IMR-90 (cell line): ENCODE measurements at regions not wholly inside any gene's neighbourhood (a gene's known extent, or its start where the extent isn't known, plus 50 kb on each side); places are given as distances from the start of the nearest gene placed in this dataset.
"Not testable (repeated sequence)": the region's sequence is repeated elsewhere in the genome, so short reads cannot be mapped to it uniquely, and the experiment has no call there.

Experiments
- ATAC-seq: fragments of 200-7000 bp; cut with Tn5 transposase; 2 replicates; pipeline ENCODE4 v1.9.1; 2020; ENCODE audit warnings: low read depth, mild to moderate bottlenecking, moderate library complexity
- BruUV-seq: library from RNA; stranded (reverse); fragments of 400-500 nt; replicated peaks from 2 replicates; lab custom pipeline; 2021; lab: Mats Ljungman, UMichigan
- CTCF ChIA-PET: fragments of 300-600 bp; formaldehyde crosslinking; extraction: SDS; loops from one replicate; lab custom pipeline; 2021; ENCODE audit warnings: antibody characterized with exemption; lab: Yijun Ruan, JAX
- POLR2A ChIA-PET: fragments of 300-600 bp; sonication (Branson Sonifier 250); formaldehyde crosslinking; loops from one replicate; lab custom pipeline; 2022; ENCODE audit warnings: antibody characterized with exemption; ENCODE audit not compliant: unreplicated experiment; lab: Charles Lee
- DNase-seq: peaks from one replicate; pipeline ENCODE4 v3.0.0; 2013
- H2AFZ ChIP-seq: replicated peaks from 2 replicates; pipeline ENCODE3; 2013; ENCODE audit warnings: low read length, mild to moderate bottlenecking; ENCODE audit not compliant: poor library complexity
- H2AK5ac ChIP-seq: 2 replicates; pipeline ENCODE4 v1.6.1; 2013; ENCODE audit warnings: low read depth, low read length, inconsistent platforms
- H2AK9ac ChIP-seq: replicated peaks from 2 replicates; pipeline ENCODE3; 2013; ENCODE audit warnings: mild to moderate bottlenecking, low read depth, low read length, moderate library complexity; ENCODE audit not compliant: poor library complexity
- H2BK120ac ChIP-seq: 2 replicates; pipeline ENCODE4 v1.6.1; 2013; ENCODE audit warnings: low read depth, low read length, inconsistent platforms
- H2BK15ac ChIP-seq: 3 replicates; pipeline ENCODE4 v1.6.1; 2013; ENCODE audit warnings: low read depth, low read length, inconsistent platforms
- H2BK20ac ChIP-seq: 2 replicates; pipeline ENCODE4 v1.6.1; 2013; ENCODE audit warnings: low read depth, mild to moderate bottlenecking, inconsistent platforms, low read length, moderate library complexity
- H2BK5ac ChIP-seq: 2 replicates; pipeline ENCODE4 v1.6.1; 2013; ENCODE audit warnings: mild to moderate bottlenecking, low read depth, low read length, inconsistent platforms; ENCODE audit not compliant: poor library complexity, severe bottlenecking
- H3K14ac ChIP-seq: replicated peaks from 2 replicates; pipeline ENCODE4 v1.6.1; 2013; ENCODE audit warnings: low read depth, low read length, inconsistent platforms
- H3K18ac ChIP-seq: 2 replicates; pipeline ENCODE4 v1.6.1; 2013; ENCODE audit warnings: low read depth, low read length, control low read depth
- H3K23ac ChIP-seq: 2 replicates; pipeline ENCODE4 v1.6.1; 2013; ENCODE audit warnings: low read depth, low read length, inconsistent platforms
- H3K27ac ChIP-seq: 2 replicates; pipeline ENCODE4 v1.5.1; 2013; ENCODE audit warnings: mild to moderate bottlenecking, control low read depth, low read length; ENCODE audit not compliant: insufficient read depth
- H3K27me3 ChIP-seq: 2 replicates; pipeline ENCODE4 v1.6.1; 2013; ENCODE audit warnings: low read length; ENCODE audit not compliant: control insufficient read depth, insufficient read depth
- H3K36me3 ChIP-seq: 2 replicates; pipeline ENCODE4 v1.6.1; 2013; ENCODE audit warnings: low read length, mixed read lengths; ENCODE audit not compliant: control insufficient read depth, insufficient read depth
- H3K4ac ChIP-seq: 2 replicates; pipeline ENCODE4 v1.6.1; 2013; ENCODE audit warnings: low read depth, low read length, inconsistent platforms
- H3K4me1 ChIP-seq: 2 replicates; pipeline ENCODE4 v1.6.1; 2013; ENCODE audit warnings: low read length, mixed read lengths; ENCODE audit not compliant: control insufficient read depth, insufficient read depth
- H3K4me2 ChIP-seq: 2 replicates; pipeline ENCODE4 v1.6.1; 2013; ENCODE audit warnings: low read depth, mild to moderate bottlenecking, control low read depth, low read length, moderate library complexity
- H3K4me3 ChIP-seq: 2 replicates; pipeline ENCODE4 v1.5.1; 2013; ENCODE audit warnings: low read depth, mild to moderate bottlenecking, control low read depth, low read length, moderate library complexity; ENCODE audit not compliant: insufficient read depth
- H3K56ac ChIP-seq: 2 replicates; pipeline ENCODE4 v1.6.1; 2013; ENCODE audit warnings: low read length, inconsistent platforms; ENCODE audit not compliant: insufficient read depth; ENCODE audit errors: extremely low read depth
- H3K79me1 ChIP-seq, 2 experiments: 2 replicates each; pipeline ENCODE4 v1.6.1; 2013; ENCODE audit warnings: low read length in 2 of 2, inconsistent platforms in 1 of 2, low read depth in 1 of 2
- H3K9ac ChIP-seq: 2 replicates; pipeline ENCODE4 v1.6.1; 2013; ENCODE audit warnings: low read depth, low read length, control low read depth
- H3K9me1 ChIP-seq: 2 replicates; pipeline ENCODE4 v1.6.1; 2013; ENCODE audit warnings: low read length, inconsistent platforms; ENCODE audit not compliant: insufficient read depth
- H3K9me3 ChIP-seq: 2 replicates; pipeline ENCODE4 v1.6.1; 2013; ENCODE audit warnings: low read length; ENCODE audit not compliant: control insufficient read depth, insufficient read depth
- H4K20me1 ChIP-seq: 2 replicates; pipeline ENCODE4 v1.6.1; 2013; ENCODE audit warnings: low read length, inconsistent platforms; ENCODE audit not compliant: insufficient read depth
- H4K5ac ChIP-seq: 2 replicates; pipeline ENCODE4 v1.6.1; 2013; ENCODE audit warnings: mild to moderate bottlenecking, low read depth, low read length, control low read depth
- H4K8ac ChIP-seq, 2 experiments: 2 replicates each; pipeline ENCODE4 v1.6.1; 2013; ENCODE audit warnings: low read depth in 2 of 2, low read length in 2 of 2, control low read depth in 1 of 2, inconsistent platforms in 1 of 2
- H4K91ac ChIP-seq: 2 replicates; pipeline ENCODE4 v1.6.1; 2013; ENCODE audit warnings: low read depth, low read length, inconsistent platforms; ENCODE audit not compliant: insufficient read depth
- WGBS, 2 experiments: methylation state at CpG; one replicate each; pipeline versions ENCODE4 v1.1.5 to v1.1.7; 2013; ENCODE audit warnings: missing lambda C conversion rate in 2 of 2; ENCODE audit not compliant: insufficient read length in 1 of 2; ENCODE audit errors: extremely low coverage in 2 of 2; 5-methylcytosine and 5-hydroxymethylcytosine counted together
- dilution Hi-C: fragments of 300-500 bp; cut with HindIII; formaldehyde crosslinking; loops from one replicate; pipeline ENCODE4 v1.14.3; 2018; ENCODE audit warnings: low sequenced_read_pairs; ENCODE audit not compliant: unreplicated experiment
- in situ Hi-C: fragments of 300-500 bp; cut with MboI; formaldehyde crosslinking; loops from 3 replicates; pipeline ENCODE4 v1.14.3; 2019; ENCODE audit warnings: low sequenced_read_pairs, inconsistent platforms, mixed read lengths
- intact Hi-C: fragments of 100-400 bp; cut with micrococcal nuclease; formaldehyde crosslinking; loops from 2 replicates; pipeline ENCODE4 v1.10.0; 2022

GRCh38 chr11:116043059-116043458 lies 538.8 kb upstream of the CADM1 start:
- H2AK5ac ChIP-seq, H3K4me1 ChIP-seq, DNase-seq, H2AFZ ChIP-seq, H2BK120ac ChIP-seq, in situ Hi-C loops, H3K4me3 ChIP-seq, dilution Hi-C loops, H2AK9ac ChIP-seq, CTCF ChIA-PET, H3K36me3 ChIP-seq, H3K4me2 ChIP-seq, H3K9ac ChIP-seq, H2BK20ac ChIP-seq, intact Hi-C loops, H3K18ac ChIP-seq, H4K5ac ChIP-seq, H4K91ac ChIP-seq, H4K8ac ChIP-seq, H2BK5ac ChIP-seq, H3K4ac ChIP-seq, H3K27me3 ChIP-seq, H3K27ac ChIP-seq, H4K20me1 ChIP-seq, H3K23ac ChIP-seq, ATAC-seq, POLR2A ChIA-PET, BruUV-seq, H2BK15ac ChIP-seq, H3K9me3 ChIP-seq, H3K79me1 ChIP-seq, H3K14ac ChIP-seq, H3K9me1 ChIP-seq, H3K56ac ChIP-seq: not testable (repeated sequence)
- WGBS, 2 experiments = no CpG with 5 or more reads among the region's 6 CpGs
